ENCODE measurements at regions not wholly inside any gene's neighbourhood (a gene's known extent, or its start where the extent isn't known, plus 50 kb on each side); places are given as distances from the start of the nearest gene placed in this dataset.

DNA sequence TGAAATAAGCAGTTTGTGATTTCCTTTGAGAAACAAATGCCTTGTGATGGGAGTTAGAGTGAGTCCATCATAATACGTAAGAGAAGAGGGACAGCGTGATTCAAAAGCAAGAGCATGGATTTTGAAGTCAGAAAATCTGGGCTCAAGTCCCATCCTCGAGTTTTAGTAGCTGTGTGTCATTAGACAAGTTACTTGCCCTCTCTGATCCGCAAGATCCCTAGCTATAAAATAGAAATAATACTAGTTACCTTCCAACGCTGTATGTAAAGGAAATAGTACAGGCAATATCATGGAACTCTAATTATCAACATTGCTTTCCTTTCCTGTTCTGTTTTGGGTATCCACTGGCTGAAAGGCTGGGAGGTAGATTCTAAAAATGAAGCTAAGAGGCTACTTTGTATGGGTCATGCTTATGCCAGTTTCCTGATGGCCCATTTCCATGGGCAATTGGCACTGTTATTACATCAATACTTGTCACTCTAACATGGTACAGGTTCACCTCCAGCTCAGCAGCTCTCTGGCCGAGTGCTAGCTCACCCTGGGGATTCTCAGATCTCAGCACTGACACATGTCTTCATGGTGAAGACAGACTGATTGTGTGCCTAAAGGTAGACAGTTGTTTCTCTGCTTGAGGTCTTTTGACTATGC, 241.7 kb upstream of the KLF4 start:
- intact Hi-C loops (cut with DNase I), result loop anchor here (10.0 kb wide), 1 partner anchor 246 kb away; the partner anchor contains the start of gene KLF4

DNA sequence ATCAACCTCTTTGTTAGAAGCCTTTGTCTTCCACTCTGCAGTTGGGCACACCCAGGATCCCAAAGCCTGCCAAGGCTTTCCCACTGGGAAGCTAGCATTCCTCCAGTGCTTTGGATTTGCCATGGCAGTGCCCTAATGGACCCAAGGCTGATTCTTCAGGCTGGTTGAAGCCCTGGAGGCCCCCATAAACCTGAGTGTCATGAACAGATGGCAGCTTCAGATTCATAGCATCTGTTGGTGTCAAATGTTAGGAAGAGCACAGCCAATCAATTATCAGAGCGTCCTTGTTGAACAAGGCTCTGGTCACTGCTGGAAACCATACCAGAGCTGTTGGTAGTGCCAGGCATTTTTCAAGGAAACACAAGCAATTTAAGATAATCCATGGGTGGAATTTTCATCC, 241.1 kb upstream of the KLF4 start:
- intact Hi-C loops (cut with DNase I), result loop anchor here (10.0 kb wide), 1 partner anchor 246 kb away; the partner anchor contains the start of gene KLF4

More for the DNA sequence above, 241.7 kb upstream of the KLF4 start:
- H3K4me3 ChIP-seq, result no peak overlapping the region
- H3K27ac ChIP-seq, result no peak overlapping the region
- no peak for DNase-seq (ENCODE audit: extremely low spot score in 2 of 2)
- H3K4me1 ChIP-seq, result peaks cover 42% of the 10 kb centered on the region
- H3K36me3 ChIP-seq, result no peaks in the 10 kb centered on the region
- TF ChIP-seq POLR2AphosphoS5 (IDR thresholded peaks at IDR 0.05; ENCODE audit: insufficient read depth in 1 of 2, low read depth in 1 of 2) (no peak), POLR2A (IDR thresholded peaks at IDR 0.05) (no peak)
- TF ChIP-seq, protein P1, sequence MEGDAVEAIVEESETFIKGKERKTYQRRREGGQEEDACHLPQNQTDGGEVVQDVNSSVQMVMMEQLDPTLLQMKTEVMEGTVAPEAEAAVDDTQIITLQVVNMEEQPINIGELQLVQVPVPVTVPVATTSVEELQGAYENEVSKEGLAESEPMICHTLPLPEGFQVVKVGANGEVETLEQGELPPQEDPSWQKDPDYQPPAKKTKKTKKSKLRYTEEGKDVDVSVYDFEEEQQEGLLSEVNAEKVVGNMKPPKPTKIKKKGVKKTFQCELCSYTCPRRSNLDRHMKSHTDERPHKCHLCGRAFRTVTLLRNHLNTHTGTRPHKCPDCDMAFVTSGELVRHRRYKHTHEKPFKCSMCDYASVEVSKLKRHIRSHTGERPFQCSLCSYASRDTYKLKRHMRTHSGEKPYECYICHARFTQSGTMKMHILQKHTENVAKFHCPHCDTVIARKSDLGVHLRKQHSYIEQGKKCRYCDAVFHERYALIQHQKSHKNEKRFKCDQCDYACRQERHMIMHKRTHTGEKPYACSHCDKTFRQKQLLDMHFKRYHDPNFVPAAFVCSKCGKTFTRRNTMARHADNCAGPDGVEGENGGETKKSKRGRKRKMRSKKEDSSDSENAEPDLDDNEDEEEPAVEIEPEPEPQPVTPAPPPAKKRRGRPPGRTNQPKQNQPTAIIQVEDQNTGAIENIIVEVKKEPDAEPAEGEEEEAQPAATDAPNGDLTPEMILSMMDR (IDR thresholded peaks at IDR 0.05), result no peak
- H3K27me3 ChIP-seq, result no peaks in the 10 kb centered on the region
- H3K9me3 ChIP-seq, result no peaks in the 10 kb centered on the region

DNA sequence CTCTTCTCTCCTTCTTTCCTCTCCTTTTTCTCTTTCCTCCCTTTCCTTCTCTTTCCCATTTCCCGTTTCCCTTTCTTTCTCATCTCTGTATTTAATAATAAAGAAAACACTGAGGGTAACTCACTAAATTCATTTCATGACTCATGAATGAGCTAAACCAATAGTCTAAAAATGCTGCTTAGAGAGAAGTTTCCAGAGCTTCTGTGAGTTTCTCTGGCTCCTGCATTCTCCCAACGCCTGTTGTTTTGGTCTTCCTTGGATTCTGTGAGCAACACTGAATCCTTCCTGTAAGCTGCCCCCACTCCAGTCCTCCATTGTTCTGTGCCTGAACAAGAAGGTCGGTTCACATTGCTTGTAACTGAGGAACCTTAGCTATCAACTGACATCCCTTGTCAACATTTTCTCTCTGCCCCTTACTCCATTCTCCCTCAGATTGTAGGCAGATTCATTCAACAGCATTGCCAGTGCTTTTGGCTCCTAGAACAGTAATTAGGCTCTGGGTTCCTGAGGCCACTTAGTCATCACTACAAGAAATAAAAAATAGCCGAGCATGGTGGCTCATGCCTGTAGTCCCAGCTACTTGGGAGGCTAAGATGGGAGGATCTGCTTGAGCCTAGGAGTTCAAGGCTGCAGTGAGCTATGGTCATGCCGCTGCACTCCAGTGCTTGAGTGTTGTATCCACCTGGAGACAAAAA, 237.7 kb upstream of the KLF4 start:
- Histone ChIP-seq H3K36me3 (no peaks in the 10 kb centered on the region), H3K4me3 (no peak overlapping the region), H3K4me1 (peaks cover 2% of the 10 kb centered on the region), H3K27ac (no peak overlapping the region), H3K27me3 (no peaks in the 10 kb centered on the region), H3K9me3 (no peaks in the 10 kb centered on the region)
- TF ChIP-seq, protein P1 (IDR thresholded peaks at IDR 0.05), result no peak
- TF ChIP-seq POLR2A (IDR thresholded peaks at IDR 0.05) (no peak), POLR2AphosphoS5 (IDR thresholded peaks at IDR 0.05; ENCODE audit: insufficient read depth in 1 of 2, low read depth in 1 of 2) (no peak)
- intact Hi-C loops (cut with DNase I), result no loop called here
- no peak for DNase-seq (ENCODE audit: extremely low spot score in 2 of 2)

More for the DNA sequence above, 241.1 kb upstream of the KLF4 start:
- no peak overlapping the region for H3K4me3 ChIP-seq
- no peaks in the 10 kb centered on the region for H3K36me3 ChIP-seq
- H3K27me3 ChIP-seq, result no peaks in the 10 kb centered on the region
- no peak for DNase-seq (ENCODE audit: extremely low spot score in 2 of 2)
- H3K9me3 ChIP-seq, result no peaks in the 10 kb centered on the region
- TF ChIP-seq, protein P1 (IDR thresholded peaks at IDR 0.05), result no peak
- TF ChIP-seq POLR2A (IDR thresholded peaks at IDR 0.05) (no peak), POLR2AphosphoS5 (IDR thresholded peaks at IDR 0.05; ENCODE audit: insufficient read depth in 1 of 2, low read depth in 1 of 2) (no peak)
- H3K27ac ChIP-seq, result no peak overlapping the region
- H3K4me1 ChIP-seq, result peaks cover 36% of the 10 kb centered on the region

DNA sequence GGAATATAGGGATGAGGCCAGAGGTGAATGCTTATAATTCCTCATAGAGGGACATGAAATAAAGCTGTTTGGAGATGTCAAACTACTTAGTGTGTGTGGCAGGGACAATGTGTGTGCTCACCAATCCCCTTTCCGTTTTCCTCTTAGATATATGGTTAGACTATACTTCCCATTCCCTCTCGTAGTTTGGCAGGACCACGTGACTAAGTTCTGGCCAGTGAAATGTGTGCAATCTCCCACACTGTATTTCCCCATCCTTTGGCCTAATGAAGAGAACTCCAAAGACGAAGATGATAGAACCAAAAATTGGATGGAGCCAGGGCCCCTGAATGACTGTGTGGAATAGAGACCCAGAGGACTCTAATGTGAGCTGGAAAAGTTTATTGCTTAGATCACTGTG, 233.4 kb upstream of the KLF4 start:
- Histone ChIP-seq H3K4me3 (no peak overlapping the region), H3K36me3 (no peaks in the 10 kb centered on the region), H3K4me1 (no peaks in the 10 kb centered on the region), H3K27me3 (no peaks in the 10 kb centered on the region), H3K27ac (no peak overlapping the region), H3K9me3 (no peaks in the 10 kb centered on the region)
- no peak for DNase-seq (ENCODE audit: extremely low spot score in 2 of 2)
- intact Hi-C loops (cut with DNase I), result no loop called here
- TF ChIP-seq, protein P1 (IDR thresholded peaks at IDR 0.05), result no peak
- TF ChIP-seq POLR2AphosphoS5 (IDR thresholded peaks at IDR 0.05; ENCODE audit: insufficient read depth in 1 of 2, low read depth in 1 of 2), result no peak
- TF ChIP-seq POLR2A (IDR thresholded peaks at IDR 0.05), result no peak

Measured in vagina (tissue), 2 donors.